MCF 10A (cell line): ENCODE measurements at regions not wholly inside any gene's neighbourhood (a gene's known extent, or its start where the extent isn't known, plus 50 kb on each side); places are given as distances from the start of the nearest gene placed in this dataset.
"Not testable (repeated sequence)": the region's sequence is repeated elsewhere in the genome, so short reads cannot be mapped to it uniquely, and the experiment has no call there.

Experiments used
- BruUV-seq: library from RNA; stranded (reverse); fragments of 400-500 nt; replicated peaks from 2 replicates; lab custom pipeline; 2021; lab: Mats Ljungman, UMichigan
- CTCF ChIA-PET: fragments of 300-600 bp; sonication (Branson Sonifier 250); formaldehyde crosslinking; extraction: SDS; loops from one replicate; lab custom pipeline; 2021; ENCODE audit warnings: antibody characterized with exemption, inconsistent platforms; lab: Yijun Ruan, JAX
- POLR2A ChIA-PET: fragments of 300-600, 350-650 bp; sonication (Branson Sonifier 250); formaldehyde crosslinking; extraction: SDS; loops from one replicate; lab custom pipeline; 2020; ENCODE audit warnings: antibody characterized with exemption, inconsistent platforms; lab: Yijun Ruan, JAX
- DNase-seq: peaks from one replicate; pipeline ENCODE4 v3.0.0-alpha.2; 2018; ENCODE audit not compliant: unreplicated experiment
- H3K27ac Mint-ChIP-seq: one replicate; pipeline ENCODE4 v1.8.0; 2022; ENCODE audit warnings: mild to moderate bottlenecking, low read depth, mixed read lengths; ENCODE audit not compliant: unreplicated experiment
- H3K27me3 Mint-ChIP-seq: one replicate; pipeline ENCODE4 v1.8.0; 2022; ENCODE audit warnings: mixed read lengths; ENCODE audit not compliant: insufficient read depth, unreplicated experiment
- H3K36me3 Mint-ChIP-seq: one replicate; pipeline ENCODE4 v1.8.0; 2022; ENCODE audit warnings: mild to moderate bottlenecking, moderate library complexity, mixed read lengths; ENCODE audit not compliant: insufficient read depth, unreplicated experiment
- H3K4me1 Mint-ChIP-seq: one replicate; pipeline ENCODE4 v1.8.0; 2022; ENCODE audit warnings: mixed read lengths; ENCODE audit not compliant: insufficient read depth, unreplicated experiment
- H3K4me3 Mint-ChIP-seq: one replicate; pipeline ENCODE4 v1.8.0; 2022; ENCODE audit warnings: mild to moderate bottlenecking, moderate library complexity, mixed read lengths; ENCODE audit not compliant: unreplicated experiment
- H3K9me3 Mint-ChIP-seq: one replicate; pipeline ENCODE4 v1.8.0; 2022; ENCODE audit warnings: mixed read lengths; ENCODE audit not compliant: unreplicated experiment
- intact Hi-C: fragments of 100-400 bp; cut with micrococcal nuclease; formaldehyde crosslinking; loops from 2 replicates; pipeline ENCODE4 v1.14.1; 2022
- TF ChIP-seq, protein P1 (sequence below): fragments of 200-600 bp; IDR thresholded peaks from one replicate; pipeline ENCODE4 v1.8.0; 2022; ENCODE audit warnings: antibody characterized with exemption, mild to moderate bottlenecking; ENCODE audit not compliant: unreplicated experiment

- ChIA-PET CTCF (no interaction called here), POLR2A (interaction anchor here (1.4 kb wide), 1 partner anchor 98 kb away, joined by 3 read pairs; no protein-coding TSS in a partner anchor)
- intact Hi-C loops, result no loop called here
- Mint-ChIP-seq H3K4me1 (no peaks in the 10 kb centered on the region), H3K27ac (no peak overlapping the region), H3K9me3 (peaks cover 2% of the 10 kb centered on the region), H3K27me3 (no peaks in the 10 kb centered on the region), H3K4me3 (no peak overlapping the region), H3K36me3 (peaks cover under 1% of the 10 kb centered on the region)
- DNase-seq, result no peak
- no TSS peak for BruUV-seq
- TF ChIP-seq, protein P1, sequence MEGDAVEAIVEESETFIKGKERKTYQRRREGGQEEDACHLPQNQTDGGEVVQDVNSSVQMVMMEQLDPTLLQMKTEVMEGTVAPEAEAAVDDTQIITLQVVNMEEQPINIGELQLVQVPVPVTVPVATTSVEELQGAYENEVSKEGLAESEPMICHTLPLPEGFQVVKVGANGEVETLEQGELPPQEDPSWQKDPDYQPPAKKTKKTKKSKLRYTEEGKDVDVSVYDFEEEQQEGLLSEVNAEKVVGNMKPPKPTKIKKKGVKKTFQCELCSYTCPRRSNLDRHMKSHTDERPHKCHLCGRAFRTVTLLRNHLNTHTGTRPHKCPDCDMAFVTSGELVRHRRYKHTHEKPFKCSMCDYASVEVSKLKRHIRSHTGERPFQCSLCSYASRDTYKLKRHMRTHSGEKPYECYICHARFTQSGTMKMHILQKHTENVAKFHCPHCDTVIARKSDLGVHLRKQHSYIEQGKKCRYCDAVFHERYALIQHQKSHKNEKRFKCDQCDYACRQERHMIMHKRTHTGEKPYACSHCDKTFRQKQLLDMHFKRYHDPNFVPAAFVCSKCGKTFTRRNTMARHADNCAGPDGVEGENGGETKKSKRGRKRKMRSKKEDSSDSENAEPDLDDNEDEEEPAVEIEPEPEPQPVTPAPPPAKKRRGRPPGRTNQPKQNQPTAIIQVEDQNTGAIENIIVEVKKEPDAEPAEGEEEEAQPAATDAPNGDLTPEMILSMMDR, result no peak
Measured at GRCh38 chr3:98681486-98681885, 81.7 kb upstream of the ST3GAL6 start.

- H3K4me1 Mint-ChIP-seq, DNase-seq, CTCF ChIA-PET, POLR2A ChIA-PET, H3K4me3 Mint-ChIP-seq, H3K27ac Mint-ChIP-seq, H3K36me3 Mint-ChIP-seq, BruUV-seq, intact Hi-C loops, H3K27me3 Mint-ChIP-seq: not testable (repeated sequence)
- H3K9me3 Mint-ChIP-seq, result peaks cover 11% of the 10 kb centered on the region
Measured at GRCh38 chr3:98682391-98682790, 80.7 kb upstream of the ST3GAL6 start.

- POLR2A ChIA-PET, result no interaction called here
Measured at GRCh38 chr3:98688363-98688762, 74.8 kb upstream of the ST3GAL6 start.

DNA sequence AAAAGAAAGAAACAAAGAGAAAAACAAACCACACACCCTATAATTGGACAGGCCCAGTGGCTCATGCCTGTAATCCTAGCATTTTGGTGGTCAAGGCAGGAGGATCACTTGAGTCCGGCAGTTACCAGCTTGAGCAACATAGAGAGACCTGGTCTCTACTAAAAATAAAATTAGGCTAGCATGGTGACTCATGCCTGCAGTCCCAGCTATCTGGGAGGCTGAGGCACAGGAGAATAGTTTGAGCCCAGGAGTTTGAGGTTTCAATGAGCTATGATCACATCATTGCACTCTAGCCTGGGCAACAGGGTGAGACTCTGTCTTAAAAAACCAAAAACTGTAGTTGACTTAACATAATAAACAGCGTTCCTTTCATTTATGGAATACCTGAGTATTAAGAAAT, 72.3 kb upstream of the ST3GAL6 start:
- CTCF ChIA-PET, result interaction anchor here (0.7 kb wide), 1 partner anchor 49 kb away, joined by 3 read pairs; no protein-coding TSS in a partner anchor

More at GRCh38 chr3:98688363-98688762, 74.8 kb upstream of the ST3GAL6 start:
- peaks cover 12% of the 10 kb centered on the region for H3K4me1 Mint-ChIP-seq
- no peak overlapping the region for H3K4me3 Mint-ChIP-seq
- no peaks in the 10 kb centered on the region for H3K27me3 Mint-ChIP-seq
- CTCF ChIA-PET, result no interaction called here
- TF ChIP-seq, protein P1, result no peak
- intact Hi-C loops, result no loop called here
- H3K9me3 Mint-ChIP-seq, result peaks cover 11% of the 10 kb centered on the region
- DNase-seq, result no peak
- peaks cover 6% of the 10 kb centered on the region for H3K36me3 Mint-ChIP-seq
- BruUV-seq, result no TSS peak
- no peak overlapping the region for H3K27ac Mint-ChIP-seq

More for the DNA sequence above, 72.3 kb upstream of the ST3GAL6 start:
- Mint-ChIP-seq H3K9me3 (peaks cover 11% of the 10 kb centered on the region), H3K27me3 (no peaks in the 10 kb centered on the region), H3K4me1 (peaks cover 16% of the 10 kb centered on the region), H3K27ac (peak overlapping the region; percentile 31), H3K4me3 (no peak overlapping the region), H3K36me3 (peaks cover 6% of the 10 kb centered on the region)
- peak; percentile 40 for DNase-seq
- POLR2A ChIA-PET, result no interaction called here
- intact Hi-C loops, result no loop called here
- BruUV-seq, result no TSS peak
- TF ChIP-seq, protein P1, result no peak
